Uterus (tissue), 3 donors: ENCODE measurements at regions not wholly inside any gene's neighbourhood (a gene's known extent, or its start where the extent isn't known, plus 50 kb on each side); places are given as distances from the start of the nearest gene placed in this dataset.

Experiments
- DNase-seq, 2 donors: peaks; one replicate each; pipeline ENCODE4 v3.0.0-alpha.2; 2019 to 2020
- H3K27ac ChIP-seq, 2 donors: fragments of 200-600 bp; sonication (generic); 1 replicate in 1 of 2; 2 replicates in 1 of 2; pipeline ENCODE4 v1.5.1; 2016 to 2018
- H3K27me3 ChIP-seq, 2 donors: fragments of 200-600 bp; sonication (generic); one replicate each; pipeline ENCODE4 v1.5.1; 2018 to 2019; ENCODE audit warnings: control low read depth in 1 of 2
- H3K36me3 ChIP-seq, 2 donors: fragments of 200-600 bp; sonication (generic); one replicate each; pipeline ENCODE4 v1.5.1; 2019; ENCODE audit warnings: control low read depth in 1 of 2
- H3K4me1 ChIP-seq, 2 donors: fragments of 200-600 bp; sonication (generic); one replicate each; pipeline ENCODE4 v1.5.1; 2018 to 2019; ENCODE audit warnings: control low read depth in 1 of 2
- H3K4me3 ChIP-seq, 2 donors: fragments of 200-600 bp; sonication (generic); 1 replicate in 1 of 2; 2 replicates in 1 of 2; pipeline ENCODE4 v1.5.1; 2018 to 2019; ENCODE audit warnings: mild to moderate bottlenecking in 1 of 2
- H3K9me3 ChIP-seq, 2 donors: fragments of 200-600 bp; sonication (generic); one replicate each; pipeline ENCODE4 v1.5.1; 2019; ENCODE audit warnings: control low read depth in 1 of 2
- POLR2A ChIP-seq, 2 donors: fragments of 450-650 bp; IDR thresholded peaks; one replicate each; pipeline ENCODE4 v1.6.1; 2016; ENCODE audit warnings: antibody characterized with exemption in 2 of 2, mild to moderate bottlenecking in 1 of 2, moderate library complexity in 1 of 2
- intact Hi-C: fragments of 100-400 bp; cut with DNase I; formaldehyde crosslinking; loops from one replicate; pipeline ENCODE4 v1.15.1; 2023; ENCODE audit warnings: low total_unique reads
- TF ChIP-seq, protein P1 (sequence below), 4 experiments: fragments of 200-600 bp in 2 of 4; fragments of 450-650 bp in 2 of 4; sonication (generic) in 2 of 4; IDR thresholded peaks; one replicate each; pipeline ENCODE4 v1.5.1; 2016 to 2019; ENCODE audit warnings: antibody characterized with exemption in 4 of 4, mild to moderate bottlenecking in 2 of 4, moderate library complexity in 1 of 4
- donor health status: DM: yes; HTN: yes; CAD: no.

- Histone ChIP-seq H3K4me1 (no peaks in the 10 kb centered on the region), H3K4me3 (no peak overlapping the region), H3K27me3 (no peaks in the 10 kb centered on the region), H3K36me3 (no peaks in the 10 kb centered on the region), H3K9me3 (no peaks in the 10 kb centered on the region), H3K27ac (no peak overlapping the region)
- DNase-seq = no peak
- intact Hi-C loops = no loop called here
- TF ChIP-seq, protein P1, sequence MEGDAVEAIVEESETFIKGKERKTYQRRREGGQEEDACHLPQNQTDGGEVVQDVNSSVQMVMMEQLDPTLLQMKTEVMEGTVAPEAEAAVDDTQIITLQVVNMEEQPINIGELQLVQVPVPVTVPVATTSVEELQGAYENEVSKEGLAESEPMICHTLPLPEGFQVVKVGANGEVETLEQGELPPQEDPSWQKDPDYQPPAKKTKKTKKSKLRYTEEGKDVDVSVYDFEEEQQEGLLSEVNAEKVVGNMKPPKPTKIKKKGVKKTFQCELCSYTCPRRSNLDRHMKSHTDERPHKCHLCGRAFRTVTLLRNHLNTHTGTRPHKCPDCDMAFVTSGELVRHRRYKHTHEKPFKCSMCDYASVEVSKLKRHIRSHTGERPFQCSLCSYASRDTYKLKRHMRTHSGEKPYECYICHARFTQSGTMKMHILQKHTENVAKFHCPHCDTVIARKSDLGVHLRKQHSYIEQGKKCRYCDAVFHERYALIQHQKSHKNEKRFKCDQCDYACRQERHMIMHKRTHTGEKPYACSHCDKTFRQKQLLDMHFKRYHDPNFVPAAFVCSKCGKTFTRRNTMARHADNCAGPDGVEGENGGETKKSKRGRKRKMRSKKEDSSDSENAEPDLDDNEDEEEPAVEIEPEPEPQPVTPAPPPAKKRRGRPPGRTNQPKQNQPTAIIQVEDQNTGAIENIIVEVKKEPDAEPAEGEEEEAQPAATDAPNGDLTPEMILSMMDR (IDR thresholded peaks at IDR 0.05) = no peak
- TF ChIP-seq POLR2A (IDR thresholded peaks at IDR 0.05) = no peak
These were observed 823.5 kb upstream of the POM121L12 start for GRCh38 chr7:52211930-52212329.

- no peaks in the 10 kb centered on the region for H3K36me3 ChIP-seq
- TF ChIP-seq POLR2A (IDR thresholded peaks at IDR 0.05) = no peak
- TF ChIP-seq, protein P1 (IDR thresholded peaks at IDR 0.05) = no peak
- DNase-seq = no peak
- no peak overlapping the region for H3K27ac ChIP-seq
- intact Hi-C loops = no loop called here
- H3K4me1 ChIP-seq = no peaks in the 10 kb centered on the region
- no peaks in the 10 kb centered on the region for H3K27me3 ChIP-seq
- no peaks in the 10 kb centered on the region for H3K9me3 ChIP-seq
- no peak overlapping the region for H3K4me3 ChIP-seq
These were observed 825.8 kb upstream of the POM121L12 start for GRCh38 chr7:52209614-52210013.

- Histone ChIP-seq H3K4me1 (no peaks in the 10 kb centered on the region), H3K36me3 (no peaks in the 10 kb centered on the region), H3K9me3 (no peaks in the 10 kb centered on the region), H3K4me3 (no peak overlapping the region), H3K27ac (no peak overlapping the region), H3K27me3 (no peaks in the 10 kb centered on the region)
- TF ChIP-seq, protein P1 (IDR thresholded peaks at IDR 0.05) = no peak
- no peak for DNase-seq
- intact Hi-C loops = no loop called here
These were observed 838.2 kb upstream of the POM121L12 start for GRCh38 chr7:52197221-52197620.

- no peaks in the 10 kb centered on the region for H3K36me3 ChIP-seq
- H3K27me3 ChIP-seq = no peaks in the 10 kb centered on the region
- intact Hi-C loops = no loop called here
- H3K4me3 ChIP-seq = no peak overlapping the region
- no peak overlapping the region for H3K27ac ChIP-seq
- DNase-seq = no peak
- no peaks in the 10 kb centered on the region for H3K9me3 ChIP-seq
- TF ChIP-seq POLR2A (IDR thresholded peaks at IDR 0.05) = no peak
- TF ChIP-seq, protein P1 (IDR thresholded peaks at IDR 0.05) = no peak
- no peaks in the 10 kb centered on the region for H3K4me1 ChIP-seq
These were observed 839.8 kb upstream of the POM121L12 start for GRCh38 chr7:52195664-52196063.

DNA sequence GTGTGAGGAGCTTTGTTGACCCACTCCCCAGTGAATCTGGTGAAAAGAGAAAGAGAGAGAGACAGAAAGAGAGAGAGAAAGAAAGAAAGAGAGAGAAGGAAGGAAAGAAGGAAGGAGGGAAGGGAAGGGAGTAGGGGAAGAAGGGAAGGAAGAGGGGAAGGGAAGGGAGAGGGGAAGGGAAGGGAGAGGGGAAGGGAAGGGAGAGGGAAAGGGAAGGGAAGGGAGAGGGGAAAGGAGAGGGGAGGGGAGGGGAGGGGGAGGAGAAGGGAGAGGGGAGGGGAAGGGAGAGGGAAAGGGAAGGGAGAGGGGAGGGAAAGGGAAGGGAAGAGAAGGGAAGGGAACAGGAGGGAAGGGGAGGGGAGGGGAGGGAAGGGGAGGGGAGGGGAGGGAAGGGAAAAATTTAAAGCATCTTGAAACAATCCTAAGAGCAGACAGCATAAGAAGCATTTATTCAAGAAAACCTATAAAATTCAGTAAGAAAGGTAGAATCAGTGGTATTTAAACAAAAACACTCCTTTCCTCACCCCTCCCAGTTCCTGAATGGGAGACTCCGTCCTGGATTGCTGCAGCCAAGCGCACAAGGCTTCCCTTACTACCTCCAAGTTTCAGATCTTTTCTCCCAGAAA lies 846.2 kb upstream of the POM121L12 start:
- Histone ChIP-seq H3K36me3 (no peaks in the 10 kb centered on the region), H3K27me3 (no peaks in the 10 kb centered on the region), H3K4me3 (no peak overlapping the region), H3K27ac (no peak overlapping the region), H3K9me3 (no peaks in the 10 kb centered on the region), H3K4me1 (no peaks in the 10 kb centered on the region)
- DNase-seq = no peak
- TF ChIP-seq, protein P1 (IDR thresholded peaks at IDR 0.05) = no peak
- no peak for TF ChIP-seq POLR2A (IDR thresholded peaks at IDR 0.05)
- intact Hi-C loops = no loop called here
